Erythroblast (primary cell): ENCODE measurements at regions not wholly inside any gene's neighbourhood (a gene's known extent, or its start where the extent isn't known, plus 50 kb on each side); places are given as distances from the start of the nearest gene placed in this dataset.
"Not testable (repeated sequence)": the region's sequence is repeated elsewhere in the genome, so short reads cannot be mapped to it uniquely, and the experiment has no call there.

ENCODE experiments used
- GATA1 ChIP-seq: IDR thresholded peaks from 2 replicates; pipeline ENCODE4 v1.6.1; 2011; ENCODE audit warnings: low read depth, mild to moderate bottlenecking, control low read depth, low read length, moderate library complexity
- POLR2A ChIP-seq: IDR thresholded peaks from 2 replicates; pipeline ENCODE4 v1.6.1; 2011; ENCODE audit warnings: mild to moderate bottlenecking, low read length

DNA sequence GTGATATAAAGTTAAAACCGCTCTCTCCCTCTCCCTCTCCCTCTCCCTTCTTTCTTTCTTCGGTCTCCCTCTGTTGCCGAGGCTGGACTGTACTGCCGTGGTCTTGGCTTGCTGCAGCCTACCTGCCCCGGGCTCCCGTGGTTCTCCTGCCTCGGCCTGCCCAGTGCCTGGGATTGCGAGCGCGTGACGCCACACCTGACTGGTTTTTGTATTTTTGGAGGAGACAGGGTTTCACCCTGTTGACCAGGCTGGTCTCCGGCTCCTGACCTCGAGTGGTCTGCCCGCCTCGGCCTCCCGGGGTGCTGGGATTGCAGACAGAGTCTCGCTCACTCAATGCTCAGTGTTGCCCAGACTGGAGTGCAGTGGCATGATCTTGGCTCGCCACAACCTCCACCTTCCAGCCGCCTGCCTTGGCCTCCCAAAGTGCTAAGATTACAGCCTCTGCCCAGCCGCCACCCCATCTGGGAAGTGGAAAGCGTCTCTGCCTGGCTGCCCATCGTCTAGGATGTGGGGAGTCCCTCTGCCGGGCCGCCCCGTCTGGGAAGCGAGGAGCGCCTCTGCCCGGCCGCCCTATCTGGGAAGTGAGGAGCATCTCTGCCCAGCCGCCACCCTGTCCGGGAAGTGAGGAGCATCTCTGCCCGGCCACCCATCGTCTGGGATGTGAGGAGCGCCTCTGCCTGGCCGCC, 400.5 kb downstream of the CAAP1 start:
- TF ChIP-seq POLR2A, GATA1: not testable (repeated sequence)
